RCC 7860 (cell line): ENCODE measurements at regions not wholly inside any gene's neighbourhood (a gene's known extent, or its start where the extent isn't known, plus 50 kb on each side); places are given as distances from the start of the nearest gene placed in this dataset.

Experiments
- DNase-seq: peaks from one replicate; pipeline ENCODE4 v3.0.0-alpha.2; 2015; ENCODE audit warnings: low spot score
- FAIRE-seq: peaks from 2 replicates; lab custom pipeline; 2012; peaks lifted over from hg19 to GRCh38; lab: Jason Lieb, UNC

DNA sequence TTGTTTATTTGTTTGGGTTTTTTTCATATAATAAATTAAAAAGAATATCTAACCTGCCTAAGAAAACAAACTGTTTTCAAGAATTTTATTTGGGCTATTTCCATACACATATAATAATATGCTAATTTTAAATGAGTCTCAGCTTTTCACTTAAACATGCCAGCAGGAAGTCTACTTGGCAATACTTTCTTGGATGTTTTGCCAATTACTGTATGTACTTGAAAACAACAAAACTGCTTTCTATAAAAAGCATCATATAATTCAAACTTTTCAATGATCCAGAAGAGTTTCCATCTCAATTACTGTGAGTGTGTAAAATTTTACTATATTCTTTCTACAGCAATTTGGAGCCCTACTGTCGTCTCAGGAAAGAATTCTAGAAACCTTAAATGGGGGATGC lies 961.2 kb downstream of the PCDH17 start:
- FAIRE-seq: no peak
- no peak for DNase-seq

DNA sequence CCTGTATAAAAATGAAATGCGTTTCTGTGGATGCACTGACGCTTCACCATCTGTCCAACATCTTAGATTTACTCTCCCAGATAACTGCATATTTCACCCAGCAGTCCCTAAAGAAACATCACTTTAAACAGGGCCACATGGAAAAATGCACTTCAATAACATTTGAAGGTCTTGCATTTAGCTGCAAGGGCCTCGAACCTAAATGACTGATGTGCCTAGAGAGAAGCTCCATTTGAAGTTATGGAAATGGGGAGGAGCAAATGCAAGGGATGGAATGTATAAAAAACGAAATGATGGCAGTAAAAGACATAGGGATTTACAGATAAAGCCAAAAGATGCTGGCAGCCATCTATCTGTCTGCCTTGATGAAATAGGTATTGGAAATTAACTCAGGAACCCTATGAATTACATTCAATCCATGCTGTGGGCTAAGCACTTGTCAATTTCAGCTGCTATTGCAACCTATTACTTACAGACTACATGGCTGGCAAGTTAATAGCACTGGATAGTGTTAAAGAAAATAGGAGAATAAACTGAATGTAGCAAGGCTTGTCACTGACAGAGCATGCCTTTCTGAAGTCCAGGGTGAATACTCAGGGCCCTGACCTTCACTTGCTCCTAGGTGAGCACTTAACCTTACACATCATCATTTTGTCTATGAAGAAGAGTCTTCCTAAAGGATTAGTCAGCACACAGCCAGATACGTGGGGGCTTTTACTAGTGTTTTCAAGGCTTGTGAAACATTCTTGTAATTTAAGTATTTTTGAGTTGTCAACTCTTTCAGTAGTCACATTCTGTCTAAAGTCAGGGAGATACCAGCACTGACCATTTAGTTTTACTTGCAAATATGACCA lies 963.4 kb downstream of the PCDH17 start:
- no peak for DNase-seq

DNA sequence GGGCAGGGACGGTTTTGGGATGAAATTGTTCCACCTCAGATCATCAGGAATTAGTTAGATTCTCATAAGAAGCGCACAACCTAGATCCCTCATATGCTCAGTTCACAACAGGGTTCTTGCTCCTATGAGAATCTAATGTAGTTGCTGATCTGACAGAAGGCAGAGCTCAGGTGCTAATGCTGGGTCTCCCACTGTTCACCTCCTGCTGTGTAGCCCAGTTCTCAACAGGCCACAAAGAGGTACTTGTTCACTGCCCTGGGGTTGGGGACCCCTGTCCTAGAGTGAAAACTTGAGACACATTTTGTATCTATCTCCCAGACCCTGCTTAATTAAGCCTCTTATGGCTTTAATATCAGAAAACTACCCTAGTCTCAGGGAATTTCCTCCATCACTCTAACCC lies 966.0 kb downstream of the PCDH17 start:
- FAIRE-seq (no peak), DNase-seq (no peak)

More for the DNA sequence above, 963.4 kb downstream of the PCDH17 start:
- no peak for FAIRE-seq

DNA sequence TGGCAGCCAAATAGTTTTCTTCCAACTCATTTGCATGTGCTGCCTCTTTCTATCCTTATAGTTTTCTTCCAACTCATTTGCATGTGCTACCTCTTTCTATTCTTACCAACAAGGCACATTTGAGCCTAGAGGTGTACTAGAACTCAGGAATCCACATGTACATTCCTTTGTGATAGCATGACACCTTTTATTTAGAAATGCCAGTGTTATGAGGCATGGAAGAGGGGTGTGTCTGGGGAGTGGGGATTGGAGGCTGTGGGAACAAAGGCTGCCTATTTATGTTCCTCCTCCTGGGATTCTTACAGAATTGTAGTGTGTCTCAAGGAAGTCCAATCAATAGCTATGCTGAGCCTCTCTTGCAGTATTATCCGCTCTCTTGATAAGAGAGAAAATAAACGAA lies 966.7 kb downstream of the PCDH17 start:
- DNase-seq (no peak), FAIRE-seq (no peak)

DNA sequence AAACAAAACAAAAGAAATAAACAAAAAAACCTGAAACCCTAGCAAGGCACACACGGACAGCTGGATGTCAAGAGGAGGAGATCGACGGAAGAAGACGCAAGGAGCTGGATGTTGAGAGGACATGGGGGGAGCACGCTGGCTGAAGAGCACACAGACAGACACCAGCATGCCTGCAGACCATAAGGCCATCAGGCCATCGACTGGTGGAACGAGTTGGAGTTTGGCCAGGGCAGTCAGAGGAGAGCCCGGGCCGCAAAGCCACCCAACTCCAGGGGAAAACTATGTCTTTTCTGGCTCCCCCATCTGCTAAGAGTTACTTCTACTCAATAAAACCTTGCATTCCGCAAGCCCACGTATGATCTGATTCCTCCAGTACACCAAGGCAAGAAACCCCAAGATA lies 979.6 kb downstream of the PCDH17 start:
- DNase-seq (no peak), FAIRE-seq (no peak)

DNA sequence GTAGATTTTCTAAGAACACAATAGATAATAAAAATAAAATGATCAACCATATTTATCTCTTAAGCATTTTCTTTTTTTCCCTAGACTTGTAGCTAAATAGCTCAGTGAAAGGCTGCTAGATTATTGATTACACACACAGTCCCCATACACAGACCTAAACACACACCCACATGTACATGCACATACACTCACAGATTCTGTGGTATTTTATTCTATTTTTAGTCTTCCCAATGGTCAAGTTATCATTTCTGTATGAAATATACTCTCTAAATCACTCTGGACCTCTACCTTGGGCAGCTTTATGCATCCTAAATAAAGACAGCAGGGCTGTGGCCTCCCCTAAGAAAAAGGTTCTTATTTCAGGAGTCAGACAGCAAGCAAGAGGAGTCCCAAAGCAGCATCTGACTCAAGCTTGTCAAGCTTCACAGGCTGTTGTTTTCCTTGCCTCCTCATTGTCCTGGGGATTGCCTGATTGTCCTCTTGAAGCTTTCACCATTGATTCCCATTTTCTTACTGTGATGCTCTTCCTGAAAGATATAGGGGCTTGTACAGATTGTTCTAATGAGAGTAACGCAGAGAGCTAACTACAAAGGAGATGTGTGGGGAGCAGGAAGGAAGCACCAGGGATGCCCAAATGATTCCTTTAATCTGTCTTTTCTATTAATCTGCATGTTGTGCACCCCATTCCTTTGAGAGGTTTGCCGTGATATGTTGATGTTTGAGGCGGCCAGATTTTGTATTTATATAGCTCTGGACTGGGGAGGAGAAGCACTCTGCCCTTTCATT lies 986.5 kb downstream of the PCDH17 start:
- no peak for FAIRE-seq
- DNase-seq: no peak

DNA sequence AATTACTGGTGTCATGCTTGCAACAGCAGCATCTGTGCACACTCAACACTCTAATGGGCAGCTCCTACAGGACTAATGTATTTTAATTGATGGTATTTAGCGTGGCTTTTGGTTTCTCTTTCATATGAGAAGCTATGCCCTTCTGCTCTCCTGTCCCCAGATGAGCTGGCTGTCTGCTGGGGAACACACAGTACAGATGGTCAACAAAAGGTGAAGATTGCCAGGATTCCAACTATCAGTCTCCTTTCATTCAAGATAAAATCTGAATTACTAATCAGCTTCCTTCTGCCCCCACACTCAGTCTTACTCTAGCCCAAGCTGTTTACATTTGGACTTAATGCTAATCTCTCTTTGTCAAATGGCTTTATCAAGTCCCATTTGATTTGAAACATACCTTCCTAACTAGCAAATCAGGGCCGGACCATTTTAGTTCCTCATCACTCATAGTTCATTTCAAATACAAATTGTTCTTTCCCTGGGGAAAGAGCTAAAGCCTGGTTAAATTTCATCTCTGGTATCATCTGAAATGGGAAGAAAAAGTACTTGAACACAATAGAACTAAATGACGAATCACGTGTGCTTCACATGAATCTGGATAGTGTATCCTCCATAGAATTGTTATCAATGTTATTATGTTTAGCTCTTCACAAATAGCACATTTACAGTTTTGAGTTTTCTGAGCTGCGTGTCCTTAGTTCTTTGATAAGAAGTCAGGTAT lies 988.0 kb downstream of the PCDH17 start:
- no peak for FAIRE-seq
- DNase-seq: no peak

DNA sequence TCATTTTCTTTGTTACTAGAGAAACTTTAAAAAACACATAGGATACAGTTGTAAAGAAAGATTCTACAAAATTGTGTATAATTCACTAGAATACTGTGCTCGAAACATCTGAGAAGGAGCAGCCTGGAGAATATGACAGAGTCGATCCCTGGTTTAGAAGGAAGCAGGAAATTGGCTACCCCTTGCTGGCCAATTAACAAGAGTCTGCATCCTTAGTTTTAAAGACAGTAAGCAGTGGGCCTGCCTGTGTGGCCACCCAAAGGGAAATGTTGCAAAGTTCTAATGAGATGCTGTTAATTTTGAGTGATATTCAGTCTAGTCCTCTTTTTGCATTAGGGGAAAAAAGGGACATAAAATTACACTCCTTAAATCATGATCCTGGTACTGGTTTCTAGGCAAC lies 988.6 kb downstream of the PCDH17 start:
- no peak for DNase-seq
- FAIRE-seq: no peak

DNA sequence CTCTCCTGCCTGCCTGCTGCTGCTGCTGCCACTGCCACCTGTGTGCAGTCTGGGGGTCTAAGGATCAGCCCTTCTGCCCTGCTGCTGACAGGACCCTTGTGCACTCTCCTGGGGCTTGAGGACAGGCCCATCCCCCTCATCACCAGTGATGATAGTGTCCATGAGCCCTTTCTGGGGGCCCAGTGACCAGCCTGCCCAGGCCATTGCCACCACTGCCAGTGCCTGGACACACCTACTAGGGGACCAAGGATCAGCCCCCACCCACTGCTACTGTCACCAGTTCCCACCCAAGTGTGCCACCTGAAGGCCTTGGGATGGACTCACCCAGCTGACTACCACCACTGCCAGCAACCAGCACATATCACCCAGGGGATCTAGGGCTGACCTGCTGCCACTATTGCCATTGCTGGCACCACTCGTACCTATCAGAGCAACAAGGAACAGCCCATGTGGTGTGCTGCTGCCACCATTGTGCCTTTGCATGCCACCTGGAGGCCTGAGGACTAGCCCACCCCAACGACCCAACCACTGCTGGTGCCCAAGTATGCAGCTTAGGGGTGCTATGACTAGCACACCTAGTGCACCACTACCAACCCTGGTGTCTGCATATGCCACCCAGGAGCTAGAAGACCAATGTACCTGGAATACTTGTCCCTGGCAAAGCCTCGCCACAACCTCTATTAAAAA lies 994.3 kb downstream of the PCDH17 start:
- FAIRE-seq: no peak

DNA sequence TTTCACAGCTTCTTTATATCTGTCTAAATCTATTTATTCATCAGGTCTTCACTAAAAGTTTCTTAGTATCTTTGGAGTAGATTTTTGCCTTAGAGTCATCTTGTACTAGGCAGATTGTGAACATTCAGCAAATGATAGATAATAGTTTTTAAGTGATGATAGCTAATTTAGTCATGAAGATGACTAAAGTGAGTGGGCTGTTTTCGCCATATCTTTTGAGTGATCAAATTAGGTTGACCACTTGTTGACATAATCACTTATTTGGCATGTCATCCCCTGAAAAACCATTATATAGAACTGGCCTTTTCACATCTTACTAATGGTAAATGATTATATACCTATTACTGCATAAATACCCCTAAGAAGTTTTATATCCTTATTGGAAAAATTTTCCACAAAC lies 999.2 kb downstream of the PCDH17 start:
- no peak for FAIRE-seq
- DNase-seq: no peak

More for the DNA sequence above, 994.3 kb downstream of the PCDH17 start:
- no peak for DNase-seq

DNA sequence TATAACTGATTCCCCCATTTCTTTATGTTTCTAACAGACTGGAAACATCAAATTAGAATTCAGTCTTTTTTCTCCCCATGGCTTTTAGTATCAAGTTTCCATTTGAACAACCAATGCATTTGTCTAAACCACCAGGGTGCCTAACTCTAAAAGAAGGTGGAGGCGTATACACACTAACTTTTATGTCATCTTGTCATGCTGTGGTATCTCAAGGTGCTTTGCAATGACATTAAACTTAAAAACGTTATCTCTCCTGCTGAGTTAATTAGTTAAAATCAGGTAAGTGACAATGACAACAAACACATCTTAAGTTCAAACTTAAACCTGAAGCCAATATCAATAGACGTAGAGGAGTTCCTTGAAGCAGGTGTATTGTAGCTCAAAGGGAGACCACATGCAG lies 1001.7 kb downstream of the PCDH17 start:
- DNase-seq (no peak), FAIRE-seq (no peak)

DNA sequence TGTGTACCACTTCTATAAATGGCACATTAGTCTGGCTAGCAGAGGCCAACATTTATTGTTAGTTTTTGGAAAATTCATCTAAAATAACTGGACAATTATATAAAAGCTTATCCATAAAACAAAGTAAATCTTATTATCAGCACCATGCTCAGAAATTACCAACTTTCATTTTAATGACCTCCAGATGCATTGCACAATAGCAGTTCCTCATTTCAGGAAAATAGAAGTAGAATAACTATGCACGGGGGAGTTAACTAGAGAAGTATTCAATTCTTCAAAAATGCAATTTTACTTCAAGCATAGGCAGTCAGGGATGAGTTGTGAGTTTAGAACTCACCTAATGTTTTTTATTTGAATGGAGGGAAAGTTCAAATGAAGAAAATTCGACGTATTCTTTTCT lies 1023.5 kb downstream of the PCDH17 start:
- FAIRE-seq (no peak), DNase-seq (no peak)

DNA sequence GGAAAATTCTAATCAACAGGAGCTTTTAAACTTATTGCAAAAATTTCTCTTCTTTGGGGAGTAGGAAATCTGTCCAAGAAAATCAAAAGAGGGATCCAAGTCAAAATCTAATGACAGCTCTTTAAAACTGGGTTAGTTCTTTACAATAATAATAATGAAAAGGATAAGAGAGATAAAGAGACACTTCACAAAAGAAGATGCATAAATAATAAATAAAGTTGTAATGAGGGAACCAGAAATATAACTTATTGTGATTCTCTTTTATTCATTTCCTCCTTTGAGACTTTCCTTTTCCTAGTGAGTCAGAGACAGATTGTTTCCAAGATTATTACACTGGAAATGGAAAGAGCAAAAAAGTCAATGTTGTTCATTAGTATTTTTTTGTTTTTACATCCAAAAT lies 1029.3 kb downstream of the PCDH17 start:
- FAIRE-seq (no peak), DNase-seq (no peak)

DNA sequence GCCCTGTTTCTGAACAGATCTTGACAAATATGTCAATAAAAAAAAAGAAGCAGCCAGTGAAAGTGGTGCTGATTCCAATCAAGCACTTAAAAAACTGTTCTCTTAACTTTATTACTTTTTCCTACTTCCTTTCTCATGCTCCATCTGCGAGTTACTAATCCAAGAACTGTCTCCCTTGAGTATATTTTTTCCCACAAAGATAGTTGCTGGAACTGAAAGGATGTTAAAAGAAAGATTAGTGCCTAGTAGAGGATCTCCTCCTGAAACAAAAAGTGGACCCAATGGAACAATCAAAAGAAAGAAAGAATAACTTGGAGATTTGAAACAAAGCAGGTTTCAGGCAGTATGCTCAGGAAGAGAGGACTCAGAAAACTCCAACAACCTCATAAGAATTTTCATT lies 1034.8 kb downstream of the PCDH17 start:
- FAIRE-seq (no peak), DNase-seq (no peak)

DNA sequence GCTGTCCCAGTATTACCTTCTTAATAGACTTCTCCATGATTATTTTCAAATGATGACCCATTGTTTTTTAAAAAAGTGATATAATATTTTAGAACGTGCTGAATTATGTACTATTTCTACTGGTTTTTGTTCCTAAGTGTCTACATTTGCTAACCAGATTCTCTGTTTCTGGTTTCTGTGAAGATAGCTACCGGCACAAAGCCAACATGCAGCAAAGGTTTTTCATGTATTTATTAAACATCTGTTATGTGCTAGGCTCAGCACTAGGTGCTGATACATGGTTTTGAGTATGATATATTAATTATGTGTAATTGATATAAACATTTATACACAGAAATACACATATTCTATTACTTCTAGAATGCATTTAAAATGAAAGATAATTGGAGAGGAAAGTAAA lies 1035.6 kb downstream of the PCDH17 start:
- no peak for DNase-seq
- FAIRE-seq: no peak

DNA sequence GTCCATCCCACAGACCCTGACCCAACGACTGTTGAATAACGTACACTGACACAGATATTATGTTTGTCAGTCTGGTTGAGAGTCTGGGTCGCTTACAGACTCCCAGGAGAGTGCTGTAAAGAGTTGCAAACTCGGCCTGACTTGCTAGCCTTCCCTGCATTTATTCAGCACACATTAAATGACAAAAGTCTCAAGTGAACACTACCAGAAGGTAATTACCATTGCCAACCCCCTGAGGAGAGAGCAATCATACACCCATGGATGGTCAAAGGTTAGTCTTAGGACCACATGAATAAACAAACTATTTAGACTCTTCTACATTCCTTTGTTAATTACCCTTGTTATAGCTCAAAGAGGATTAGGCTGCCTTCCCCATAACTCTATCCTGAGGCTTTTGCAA lies 1048.6 kb downstream of the PCDH17 start:
- DNase-seq (no peak), FAIRE-seq (no peak)

DNA sequence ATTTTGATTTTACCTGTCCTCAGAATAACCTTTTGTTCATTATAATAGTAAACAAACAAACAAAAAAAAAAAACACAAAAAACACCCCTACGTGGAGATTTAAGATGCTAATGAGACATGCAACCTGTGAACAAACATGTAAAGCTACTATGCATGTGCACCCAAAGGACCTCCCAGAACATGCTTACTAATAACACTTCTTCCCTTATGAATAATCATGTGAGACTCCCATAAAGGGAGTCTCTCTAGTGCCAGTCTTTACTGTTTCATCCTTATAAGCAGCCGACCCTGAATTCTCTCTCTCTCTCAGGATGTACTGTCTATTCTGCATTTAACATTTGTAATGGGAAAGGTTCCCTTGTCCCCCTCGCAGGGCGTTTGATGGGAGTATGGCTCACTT lies 1051.1 kb downstream of the PCDH17 start:
- FAIRE-seq: no peak
- DNase-seq: no peak

DNA sequence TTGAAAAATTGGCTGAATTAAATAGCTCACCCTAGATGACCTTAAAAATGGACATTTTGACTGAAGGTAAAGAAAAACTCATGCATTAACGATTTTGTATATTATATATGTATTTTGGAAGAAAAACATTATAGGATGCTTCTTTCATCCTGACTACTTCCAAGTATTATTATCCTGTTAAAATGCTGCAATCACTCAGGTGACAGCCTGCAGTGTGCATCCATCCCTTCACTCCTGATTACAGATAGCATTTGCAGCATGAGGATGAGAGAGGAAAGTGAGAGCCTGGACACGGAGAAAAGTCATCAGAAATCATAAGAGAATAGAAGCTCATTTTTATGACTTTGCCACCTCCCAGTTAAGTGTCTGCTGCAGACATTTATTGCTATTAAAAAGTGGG lies 1055.6 kb downstream of the PCDH17 start:
- FAIRE-seq (no peak), DNase-seq (no peak)

DNA sequence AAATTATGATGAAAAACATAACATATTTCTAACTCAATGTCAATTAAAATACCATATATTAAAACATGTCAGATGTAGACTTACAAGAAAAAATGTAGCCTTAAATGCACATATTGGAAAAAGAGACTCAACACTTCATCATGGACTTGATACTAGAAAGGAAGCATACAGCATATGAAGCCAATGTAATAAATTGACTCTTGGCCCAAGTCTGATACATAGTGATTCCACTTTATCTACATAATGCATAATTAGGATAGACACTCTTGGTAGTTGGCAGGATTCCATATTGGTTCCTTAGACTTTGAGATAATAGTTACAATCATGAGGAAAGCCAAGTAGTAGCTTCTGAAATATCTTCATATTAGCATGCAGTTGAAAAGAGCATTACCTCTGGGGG lies 1067.0 kb downstream of the PCDH17 start:
- FAIRE-seq: no peak
- DNase-seq: no peak

DNA sequence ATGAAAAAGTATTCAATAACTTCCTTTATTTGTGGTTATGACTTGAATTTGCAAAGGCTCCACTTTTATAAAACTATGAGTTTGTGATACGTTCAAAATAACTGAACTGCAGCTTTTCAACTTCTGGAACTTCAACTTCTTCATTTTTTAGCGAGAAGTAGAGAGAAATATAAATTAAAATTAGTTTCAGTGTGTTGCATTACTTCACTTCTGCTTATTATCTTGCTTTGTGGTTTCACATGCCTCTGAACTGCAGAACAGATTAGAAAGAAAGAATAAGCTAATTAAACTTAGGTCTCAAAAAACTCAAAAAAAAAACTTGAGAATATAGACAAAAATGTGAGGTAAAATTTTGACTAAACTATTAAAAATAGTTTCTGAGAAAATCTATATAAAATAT lies 1073.4 kb downstream of the PCDH17 start:
- FAIRE-seq (no peak), DNase-seq (no peak)

DNA sequence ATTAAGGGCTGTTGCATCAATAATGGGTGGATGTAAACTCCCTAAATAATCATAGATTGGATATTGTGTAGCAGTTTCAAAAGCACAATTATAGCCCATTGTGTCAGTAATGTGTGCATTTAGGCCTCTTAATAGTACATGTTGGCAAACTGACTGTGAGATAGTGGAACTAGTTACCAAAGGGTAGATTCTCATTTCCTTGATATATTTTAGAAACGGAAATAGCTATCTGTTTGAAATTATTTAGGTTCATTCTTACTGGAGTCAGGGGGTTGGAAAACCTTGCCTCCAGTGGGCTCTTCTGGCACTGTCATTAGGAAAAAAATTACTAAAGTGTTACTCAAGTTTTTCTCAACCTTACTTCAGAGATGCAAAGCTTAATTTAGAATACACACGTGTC lies 1074.9 kb downstream of the PCDH17 start:
- no peak for FAIRE-seq
- no peak for DNase-seq
